NCI-H524 treated with DMSO at 0.1 percent for 48 hours (cell line): ENCODE measurements at regions not wholly inside any gene's neighbourhood (a gene's known extent, or its start where the extent isn't known, plus 50 kb on each side); places are given as distances from the start of the nearest gene placed in this dataset.
A peak's percentile ranks its signal among the peaks of the same experiment; 100 is the strongest.
"Not testable (repeated sequence)": the region's sequence is repeated elsewhere in the genome, so short reads cannot be mapped to it uniquely, and the experiment has no call there.

ENCODE experiments used
- DNase-seq: peaks from one replicate; lab custom pipeline; 2025; lab: John Stamatoyannopoulos, UW

GRCh38 chr17:72472853-72473390, 352.1 kb downstream of the SOX9 start:
- not testable (repeated sequence) for DNase-seq

GRCh38 chr17:72474243-72474642, 353.4 kb downstream of the SOX9 start:
- no peak for DNase-seq

- DNase-seq: no peak
Measured at GRCh38 chr17:72474719-72475477, 354.1 kb downstream of the SOX9 start.

GRCh38 chr17:72476134-72476533, 355.3 kb downstream of the SOX9 start:
- DNase-seq: no peak

GRCh38 chr17:72476575-72476986, 355.8 kb downstream of the SOX9 start:
- no peak for DNase-seq

- DNase-seq: peak; percentile 63
Measured at GRCh38 chr17:72477491-72477890, 356.7 kb downstream of the SOX9 start.

- no peak for DNase-seq
Measured at GRCh38 chr17:72479113-72479512, 358.3 kb downstream of the SOX9 start.

GRCh38 chr17:72481572-72481971, 360.8 kb downstream of the SOX9 start:
- DNase-seq: no peak

GRCh38 chr17:72485596-72485995, 364.8 kb downstream of the SOX9 start:
- no peak for DNase-seq

- DNase-seq: no peak
Measured at GRCh38 chr17:72486806-72487205, 366.0 kb downstream of the SOX9 start.

GRCh38 chr17:72487731-72488494, 367.1 kb downstream of the SOX9 start:
- no peak for DNase-seq

- DNase-seq: no peak
Measured at GRCh38 chr17:72488555-72489271, 367.9 kb downstream of the SOX9 start.

GRCh38 chr17:72489272-72489641, 368.4 kb downstream of the SOX9 start:
- DNase-seq: no peak

- DNase-seq: no peak
Measured at GRCh38 chr17:72491102-72491501, 370.3 kb downstream of the SOX9 start.

- DNase-seq: no peak
Measured at GRCh38 chr17:72492494-72492893, 371.7 kb downstream of the SOX9 start.

GRCh38 chr17:72492941-72493340, 372.1 kb downstream of the SOX9 start:
- DNase-seq: no peak

- DNase-seq: no peak
Measured at GRCh38 chr17:72494566-72494965, 373.7 kb downstream of the SOX9 start.

GRCh38 chr17:72496461-72496860, 375.6 kb downstream of the SOX9 start:
- DNase-seq: no peak

GRCh38 chr17:72497915-72498314, 377.1 kb downstream of the SOX9 start:
- no peak for DNase-seq

- DNase-seq: no peak
Measured at GRCh38 chr17:72498364-72499210, 377.8 kb downstream of the SOX9 start.
